ENCODE measurements at regions not wholly inside any gene's neighbourhood (a gene's known extent, or its start where the extent isn't known, plus 50 kb on each side); places are given as distances from the start of the nearest gene placed in this dataset.

DNA sequence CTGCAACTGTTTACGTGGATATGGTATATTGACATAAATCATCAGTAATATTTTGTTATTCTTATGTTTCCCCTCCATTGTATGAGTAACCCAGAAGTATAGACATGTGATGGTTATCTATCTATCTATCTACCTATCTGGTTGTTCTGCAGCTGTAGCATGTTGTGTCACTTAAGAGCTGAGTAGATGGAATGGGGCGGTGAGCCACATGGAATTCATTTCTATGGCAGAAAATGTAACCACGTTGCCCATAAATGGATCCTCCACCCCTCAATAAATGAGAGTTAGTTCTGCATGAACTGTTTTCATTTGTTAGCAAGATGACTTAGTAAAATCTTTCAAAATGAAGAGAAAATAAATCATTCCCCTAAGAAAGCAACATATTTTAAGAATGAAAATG, 553.2 kb downstream of the MAT2B start:
- TF ChIP-seq POLR2A (IDR thresholded peaks at IDR 0.05), result no peak
- TF ChIP-seq, protein P1, sequence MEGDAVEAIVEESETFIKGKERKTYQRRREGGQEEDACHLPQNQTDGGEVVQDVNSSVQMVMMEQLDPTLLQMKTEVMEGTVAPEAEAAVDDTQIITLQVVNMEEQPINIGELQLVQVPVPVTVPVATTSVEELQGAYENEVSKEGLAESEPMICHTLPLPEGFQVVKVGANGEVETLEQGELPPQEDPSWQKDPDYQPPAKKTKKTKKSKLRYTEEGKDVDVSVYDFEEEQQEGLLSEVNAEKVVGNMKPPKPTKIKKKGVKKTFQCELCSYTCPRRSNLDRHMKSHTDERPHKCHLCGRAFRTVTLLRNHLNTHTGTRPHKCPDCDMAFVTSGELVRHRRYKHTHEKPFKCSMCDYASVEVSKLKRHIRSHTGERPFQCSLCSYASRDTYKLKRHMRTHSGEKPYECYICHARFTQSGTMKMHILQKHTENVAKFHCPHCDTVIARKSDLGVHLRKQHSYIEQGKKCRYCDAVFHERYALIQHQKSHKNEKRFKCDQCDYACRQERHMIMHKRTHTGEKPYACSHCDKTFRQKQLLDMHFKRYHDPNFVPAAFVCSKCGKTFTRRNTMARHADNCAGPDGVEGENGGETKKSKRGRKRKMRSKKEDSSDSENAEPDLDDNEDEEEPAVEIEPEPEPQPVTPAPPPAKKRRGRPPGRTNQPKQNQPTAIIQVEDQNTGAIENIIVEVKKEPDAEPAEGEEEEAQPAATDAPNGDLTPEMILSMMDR (IDR thresholded peaks at IDR 0.05 in 4 of 5, conservative IDR thresholded peaks at IDR 0.05 in 1 of 5), result no peak
- H3K4me1 ChIP-seq, result no peaks in the 10 kb centered on the region
- DNase-seq (no peak), ATAC-seq (no peak)
- H3K27me3 ChIP-seq, result no peaks in the 10 kb centered on the region
- H3K9me3 ChIP-seq, result no peaks in the 10 kb centered on the region
- H3K4me3 ChIP-seq, result no peak overlapping the region
- in situ Hi-C loops (cut with MboI; ENCODE audit: low sequenced_read_pairs in 4 of 4), result no loop called here
- no peak overlapping the region for H3K27ac ChIP-seq
- H3K36me3 ChIP-seq, result no peaks in the 10 kb centered on the region
- intact Hi-C loops (cut with DNase I; ENCODE audit: low total_unique reads), result no loop called here

GRCh38 chr5:164059471-164059870, 554.1 kb downstream of the MAT2B start:
- no peak for ATAC-seq
- intact Hi-C loops (cut with DNase I; ENCODE audit: low total_unique reads), result no loop called here
- H3K27me3 ChIP-seq, result no peaks in the 10 kb centered on the region
- no peaks in the 10 kb centered on the region for H3K4me1 ChIP-seq
- H3K36me3 ChIP-seq, result no peaks in the 10 kb centered on the region
- TF ChIP-seq POLR2A (IDR thresholded peaks at IDR 0.05), result no peak
- TF ChIP-seq, protein P1 (IDR thresholded peaks at IDR 0.05 in 4 of 5, conservative IDR thresholded peaks at IDR 0.05 in 1 of 5), result no peak
- no peak overlapping the region for H3K27ac ChIP-seq
- no peak overlapping the region for H3K4me3 ChIP-seq
- no peaks in the 10 kb centered on the region for H3K9me3 ChIP-seq
- DNase-seq, result no peak
- in situ Hi-C loops (cut with MboI; ENCODE audit: low sequenced_read_pairs in 4 of 4), result no loop called here

DNA sequence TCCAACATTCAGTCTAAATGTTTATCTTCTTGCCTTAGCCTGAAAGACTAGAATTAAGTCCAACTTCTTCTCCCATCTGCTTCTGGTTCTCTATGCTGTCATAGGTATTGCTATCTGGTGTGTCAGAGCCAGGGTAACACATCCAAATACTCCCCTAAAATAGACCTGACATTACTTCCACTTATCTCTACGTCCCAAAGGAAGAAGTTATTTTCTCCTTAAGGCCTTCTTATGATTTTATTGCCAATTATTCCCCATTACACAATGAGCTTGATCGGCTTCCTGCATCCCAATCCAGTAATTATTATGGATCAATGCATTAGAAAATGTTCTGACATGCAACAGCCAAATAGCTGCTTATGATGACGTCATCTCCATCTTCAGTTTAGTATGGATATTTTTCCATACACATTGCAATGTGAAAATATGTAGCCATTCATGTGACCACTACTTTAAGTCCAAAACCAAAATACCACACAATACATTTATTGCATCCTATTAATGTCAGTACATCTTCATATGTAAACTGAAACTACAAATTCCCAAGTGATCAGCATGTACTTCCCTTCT, 555.5 kb downstream of the MAT2B start:
- Histone ChIP-seq H3K27ac (no peak overlapping the region), H3K27me3 (no peaks in the 10 kb centered on the region), H3K4me1 (no peaks in the 10 kb centered on the region), H3K4me3 (no peak overlapping the region), H3K36me3 (no peaks in the 10 kb centered on the region), H3K9me3 (no peaks in the 10 kb centered on the region)
- no peak for DNase-seq
- in situ Hi-C loops (cut with MboI; ENCODE audit: low sequenced_read_pairs in 4 of 4) (no loop called here), intact Hi-C loops (cut with DNase I; ENCODE audit: low total_unique reads) (no loop called here)
- ATAC-seq, result no peak
- TF ChIP-seq, protein P1 (IDR thresholded peaks at IDR 0.05 in 4 of 5, conservative IDR thresholded peaks at IDR 0.05 in 1 of 5), result no peak
- no peak for TF ChIP-seq POLR2A (IDR thresholded peaks at IDR 0.05)

DNA sequence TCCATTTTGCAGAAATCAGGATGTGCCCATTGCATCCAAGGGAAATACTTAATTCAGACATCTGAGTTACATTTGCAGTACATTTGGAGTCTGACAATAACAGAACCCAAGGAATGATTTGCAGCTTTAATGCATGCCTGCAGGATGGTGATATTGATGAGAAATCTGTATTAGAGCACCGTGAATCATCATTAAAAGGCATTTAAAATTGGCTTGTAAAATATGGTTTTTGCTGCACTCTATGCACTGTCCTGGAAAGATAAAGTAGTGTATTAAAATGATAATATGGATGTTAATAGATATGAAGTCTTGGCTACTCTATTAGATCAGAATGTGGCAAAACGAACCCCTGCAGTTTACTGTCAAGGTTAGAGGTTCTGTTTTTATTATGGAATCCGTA, 556.9 kb downstream of the MAT2B start:
- TF ChIP-seq, protein P1 (IDR thresholded peaks at IDR 0.05 in 4 of 5, conservative IDR thresholded peaks at IDR 0.05 in 1 of 5), result no peak
- TF ChIP-seq POLR2A (IDR thresholded peaks at IDR 0.05), result no peak
- DNase-seq (no peak), ATAC-seq (no peak)
- H3K27me3 ChIP-seq, result no peaks in the 10 kb centered on the region
- no peak overlapping the region for H3K4me3 ChIP-seq
- in situ Hi-C loops (cut with MboI; ENCODE audit: low sequenced_read_pairs in 4 of 4) (no loop called here), intact Hi-C loops (cut with DNase I; ENCODE audit: low total_unique reads) (no loop called here)
- H3K9me3 ChIP-seq, result no peaks in the 10 kb centered on the region
- no peaks in the 10 kb centered on the region for H3K36me3 ChIP-seq
- H3K4me1 ChIP-seq, result no peaks in the 10 kb centered on the region
- H3K27ac ChIP-seq, result no peak overlapping the region

DNA sequence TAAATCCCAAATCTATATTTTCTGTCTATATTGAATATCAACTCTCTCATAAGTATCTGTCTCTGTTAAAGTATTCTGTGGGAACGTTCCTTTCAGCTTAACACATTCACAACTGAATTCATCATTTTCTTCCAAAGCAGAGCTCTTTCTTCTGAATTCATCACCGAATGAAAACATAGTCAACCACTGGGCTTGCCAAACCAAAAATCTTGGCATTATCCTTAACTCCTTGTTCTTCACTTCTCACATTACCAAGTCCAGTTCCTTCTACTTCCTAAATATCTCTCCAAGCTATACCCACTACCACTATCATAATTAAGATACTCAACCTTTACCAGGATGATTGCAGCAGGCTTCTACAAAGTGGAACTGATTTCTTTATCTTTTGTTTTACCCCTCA, 559.8 kb downstream of the MAT2B start:
- TF ChIP-seq, protein P1 (IDR thresholded peaks at IDR 0.05 in 4 of 5, conservative IDR thresholded peaks at IDR 0.05 in 1 of 5), result no peak
- no peak for TF ChIP-seq POLR2A (IDR thresholded peaks at IDR 0.05)
- DNase-seq (no peak), ATAC-seq (no peak)
- Histone ChIP-seq H3K4me1 (no peaks in the 10 kb centered on the region), H3K4me3 (no peak overlapping the region), H3K36me3 (no peaks in the 10 kb centered on the region), H3K27me3 (no peaks in the 10 kb centered on the region), H3K9me3 (no peaks in the 10 kb centered on the region), H3K27ac (no peak overlapping the region)
- intact Hi-C loops (cut with DNase I; ENCODE audit: low total_unique reads) (no loop called here), in situ Hi-C loops (cut with MboI; ENCODE audit: low sequenced_read_pairs in 4 of 4) (no loop called here)

Measured in gastrocnemius medialis (tissue), 4 donors.